Thyroid gland (tissue), 4 donors: ENCODE measurements at regions not wholly inside any gene's neighbourhood (a gene's known extent, or its start where the extent isn't known, plus 50 kb on each side); places are given as distances from the start of the nearest gene placed in this dataset.

ENCODE experiments used
- CTCF ChIP-seq, 6 experiments: fragments of 200-600 bp in 3 of 6; fragments of 450-650 bp in 3 of 6; sonication (generic) in 3 of 6; IDR thresholded peaks; one replicate each; pipeline ENCODE4 v1.5.1; 2016 to 2019; ENCODE audit warnings: antibody characterized with exemption in 6 of 6, mild to moderate bottlenecking in 2 of 6, inconsistent platforms in 1 of 6, moderate library complexity in 1 of 6
- POLR2A ChIP-seq, 2 donors: fragments of 450-650 bp; IDR thresholded peaks; one replicate each; pipeline ENCODE4 v1.6.1; 2017; ENCODE audit warnings: antibody characterized with exemption in 2 of 2, mild to moderate bottlenecking in 2 of 2, moderate library complexity in 1 of 2

- TF ChIP-seq CTCF (IDR thresholded peaks at IDR 0.05) (no peak), POLR2A (IDR thresholded peaks at IDR 0.05) (no peak)
Observed at GRCh38 chr11:33438301-33438700, 181.1 kb downstream of the HIPK3 start.
